HG02759 (cell line): ENCODE measurements at regions not wholly inside any gene's neighbourhood (a gene's known extent, or its start where the extent isn't known, plus 50 kb on each side); places are given as distances from the start of the nearest gene placed in this dataset.
A peak's percentile ranks its signal among the peaks of the same experiment; 100 is the strongest.
"Not testable (repeated sequence)": the region's sequence is repeated elsewhere in the genome, so short reads cannot be mapped to it uniquely, and the experiment has no call there.

Source experiments
- ATAC-seq: cut with Tn5 transposase; IDR thresholded peaks from one replicate; pipeline ENCODE4 v1.9.1; 2021; ENCODE audit warnings: mild to moderate bottlenecking, moderate library complexity; ENCODE audit not compliant: unreplicated experiment

- ATAC-seq = no peak
Measured at GRCh38 chr5:53160895-53161294, 51.3 kb upstream of the MOCS2 start.

- no peak for ATAC-seq
Measured at GRCh38 chr5:53161876-53162275, 52.3 kb upstream of the MOCS2 start.

GRCh38 chr5:53164478-53165165 lies 55.1 kb upstream of the MOCS2 start:
- no peak for ATAC-seq

GRCh38 chr5:53165431-53166182 lies 56.0 kb upstream of the MOCS2 start:
- ATAC-seq = no peak

- no peak for ATAC-seq
Measured at GRCh38 chr5:53166183-53166495, 56.6 kb upstream of the MOCS2 start.

- ATAC-seq = no peak
Measured at GRCh38 chr5:53167836-53168235, 58.3 kb upstream of the MOCS2 start.

GRCh38 chr5:53169933-53170332 lies 60.4 kb upstream of the MOCS2 start:
- no peak for ATAC-seq

GRCh38 chr5:53170746-53171349 lies 61.3 kb upstream of the MOCS2 start:
- peak; percentile 58 for ATAC-seq

GRCh38 chr5:53172073-53172472 lies 62.5 kb upstream of the MOCS2 start:
- ATAC-seq = not testable (repeated sequence)

- no peak for ATAC-seq
Measured at GRCh38 chr5:53172630-53173029, 63.1 kb upstream of the MOCS2 start.

GRCh38 chr5:53173083-53173482 lies 63.5 kb upstream of the MOCS2 start:
- ATAC-seq = no peak

GRCh38 chr5:53178830-53179229 lies 69.3 kb upstream of the MOCS2 start:
- ATAC-seq = no peak

GRCh38 chr5:53179691-53180090 lies 70.1 kb upstream of the MOCS2 start:
- ATAC-seq = no peak

GRCh38 chr5:53180538-53180937 lies 71.0 kb upstream of the MOCS2 start:
- ATAC-seq = no peak

- ATAC-seq = no peak
Measured at GRCh38 chr5:53180991-53181390, 71.4 kb upstream of the MOCS2 start.

GRCh38 chr5:53183880-53184279 lies 74.3 kb upstream of the MOCS2 start:
- no peak for ATAC-seq

GRCh38 chr5:53191548-53192165 lies 82.1 kb upstream of the MOCS2 start:
- ATAC-seq = no peak

GRCh38 chr5:53194086-53194485 lies 84.5 kb upstream of the MOCS2 start:
- ATAC-seq = no peak

GRCh38 chr5:53199882-53200281 lies 90.3 kb upstream of the MOCS2 start:
- no peak for ATAC-seq

- ATAC-seq = no peak
Measured at GRCh38 chr5:53200306-53200705, 90.7 kb upstream of the MOCS2 start.

GRCh38 chr5:53201746-53202145 lies 92.2 kb upstream of the MOCS2 start:
- ATAC-seq = no peak

GRCh38 chr5:53206562-53206961 lies 97.0 kb upstream of the MOCS2 start:
- ATAC-seq = no peak
